ENCODE measurements at regions not wholly inside any gene's neighbourhood (a gene's known extent, or its start where the extent isn't known, plus 50 kb on each side); places are given as distances from the start of the nearest gene placed in this dataset.

DNA sequence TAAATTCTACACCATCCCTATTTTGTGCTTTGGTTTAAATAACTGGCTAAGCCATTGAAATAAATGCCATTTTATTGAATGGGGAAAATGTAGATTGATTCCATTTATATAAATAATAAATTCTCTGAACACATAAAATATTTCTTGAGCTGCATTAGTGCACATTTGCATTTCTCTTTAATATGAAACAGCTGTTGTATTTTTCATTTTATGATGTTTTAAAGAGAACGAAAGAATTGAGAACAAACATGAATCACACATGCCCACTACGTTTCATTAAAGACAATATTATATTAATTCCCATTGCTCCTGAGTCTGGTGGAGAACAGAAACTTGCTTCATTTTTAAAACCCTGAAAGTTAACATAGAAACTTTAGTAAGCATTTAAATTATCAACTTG lies 235.7 kb upstream of the CFAP20DC start:
- TF ChIP-seq POLR2A (IDR thresholded peaks at IDR 0.05; ENCODE audit: low read depth, low read length) (no peak), ZNF622 (IDR thresholded peaks at IDR 0.05) (no peak), EZH2 (IDR thresholded peaks at IDR 0.05; ENCODE audit: borderline replicate concordance, control insufficient read depth, low read depth, low read length) (no peak), POLR2AphosphoS2 (IDR thresholded peaks at IDR 0.05; ENCODE audit: low read depth, low read length) (no peak), EGR1 (IDR thresholded peaks at IDR 0.05; ENCODE audit: borderline replicate concordance in 1 of 2, low read depth in 2 of 2, low read length in 2 of 2) (no peak), CBX5 (IDR thresholded peaks at IDR 0.05; ENCODE audit: low read depth) (no peak), CHD2 (IDR thresholded peaks at IDR 0.05; ENCODE audit: borderline replicate concordance, low read depth, low read length) (no peak), ZZZ3 (IDR thresholded peaks at IDR 0.05; ENCODE audit: control insufficient read depth, insufficient read length, low read depth) (no peak), NR2C2 (IDR thresholded peaks at IDR 0.05; ENCODE audit: borderline replicate concordance, control insufficient read depth, insufficient read length, low read depth) (no peak), RFX5 (IDR thresholded peaks at IDR 0.05; ENCODE audit: low read depth, low read length) (no peak), HDAC2 (IDR thresholded peaks at IDR 0.05) (no peak)
- TF ChIP-seq, protein P1, sequence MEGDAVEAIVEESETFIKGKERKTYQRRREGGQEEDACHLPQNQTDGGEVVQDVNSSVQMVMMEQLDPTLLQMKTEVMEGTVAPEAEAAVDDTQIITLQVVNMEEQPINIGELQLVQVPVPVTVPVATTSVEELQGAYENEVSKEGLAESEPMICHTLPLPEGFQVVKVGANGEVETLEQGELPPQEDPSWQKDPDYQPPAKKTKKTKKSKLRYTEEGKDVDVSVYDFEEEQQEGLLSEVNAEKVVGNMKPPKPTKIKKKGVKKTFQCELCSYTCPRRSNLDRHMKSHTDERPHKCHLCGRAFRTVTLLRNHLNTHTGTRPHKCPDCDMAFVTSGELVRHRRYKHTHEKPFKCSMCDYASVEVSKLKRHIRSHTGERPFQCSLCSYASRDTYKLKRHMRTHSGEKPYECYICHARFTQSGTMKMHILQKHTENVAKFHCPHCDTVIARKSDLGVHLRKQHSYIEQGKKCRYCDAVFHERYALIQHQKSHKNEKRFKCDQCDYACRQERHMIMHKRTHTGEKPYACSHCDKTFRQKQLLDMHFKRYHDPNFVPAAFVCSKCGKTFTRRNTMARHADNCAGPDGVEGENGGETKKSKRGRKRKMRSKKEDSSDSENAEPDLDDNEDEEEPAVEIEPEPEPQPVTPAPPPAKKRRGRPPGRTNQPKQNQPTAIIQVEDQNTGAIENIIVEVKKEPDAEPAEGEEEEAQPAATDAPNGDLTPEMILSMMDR (IDR thresholded peaks at IDR 0.05 in 2 of 3, conservative IDR thresholded peaks at IDR 0.05 in 1 of 3; ENCODE audit: control insufficient read depth in 2 of 3, extremely low read depth in 1 of 3, insufficient read depth in 1 of 3, low read depth in 3 of 3, low read length in 3 of 3) = no peak
